Tibial nerve (tissue), 4 donors: ENCODE measurements at regions not wholly inside any gene's neighbourhood (a gene's known extent, or its start where the extent isn't known, plus 50 kb on each side); places are given as distances from the start of the nearest gene placed in this dataset.

Experiments
- EP300 ChIP-seq, 2 donors: sonication (generic); formaldehyde crosslinking; IDR thresholded peaks; one replicate each; pipeline ENCODE4 v1.6.1; 2017; ENCODE audit warnings: antibody characterized with exemption in 2 of 2, mild to moderate bottlenecking in 1 of 2
- POLR2A ChIP-seq, 2 donors: fragments of 450-650 bp; IDR thresholded peaks; one replicate each; pipeline ENCODE4 v1.6.1; 2017; ENCODE audit warnings: antibody characterized with exemption in 2 of 2, mild to moderate bottlenecking in 2 of 2, moderate library complexity in 2 of 2
- TF ChIP-seq, protein P1 (sequence below), 5 experiments: fragments of 200-600 bp in 3 of 5; fragments of 450-650 bp in 2 of 5; sonication (generic) in 3 of 5; IDR thresholded peaks; one replicate each; pipeline ENCODE4 v1.5.1; 2016 to 2019; ENCODE audit warnings: antibody characterized with exemption in 5 of 5, mild to moderate bottlenecking in 3 of 5, moderate library complexity in 2 of 5

DNA sequence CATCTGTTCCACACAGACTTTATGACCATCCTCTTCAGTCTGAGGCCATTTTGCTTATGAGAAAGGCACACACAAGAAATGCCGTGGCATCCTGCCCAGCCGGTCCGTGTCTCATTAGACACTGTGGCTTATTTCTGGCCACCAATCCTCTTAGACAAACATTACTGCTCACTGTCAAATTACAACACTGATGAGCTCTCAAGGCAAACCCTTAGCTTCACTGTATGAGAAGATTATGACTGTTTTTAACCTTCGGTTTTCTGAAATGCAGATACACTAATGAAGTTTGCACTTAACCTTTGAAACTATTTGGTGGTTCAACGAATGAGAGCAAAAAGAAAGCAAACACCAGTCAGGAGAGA lies 50.5 kb upstream of the DST start:
- TF ChIP-seq, protein P1, sequence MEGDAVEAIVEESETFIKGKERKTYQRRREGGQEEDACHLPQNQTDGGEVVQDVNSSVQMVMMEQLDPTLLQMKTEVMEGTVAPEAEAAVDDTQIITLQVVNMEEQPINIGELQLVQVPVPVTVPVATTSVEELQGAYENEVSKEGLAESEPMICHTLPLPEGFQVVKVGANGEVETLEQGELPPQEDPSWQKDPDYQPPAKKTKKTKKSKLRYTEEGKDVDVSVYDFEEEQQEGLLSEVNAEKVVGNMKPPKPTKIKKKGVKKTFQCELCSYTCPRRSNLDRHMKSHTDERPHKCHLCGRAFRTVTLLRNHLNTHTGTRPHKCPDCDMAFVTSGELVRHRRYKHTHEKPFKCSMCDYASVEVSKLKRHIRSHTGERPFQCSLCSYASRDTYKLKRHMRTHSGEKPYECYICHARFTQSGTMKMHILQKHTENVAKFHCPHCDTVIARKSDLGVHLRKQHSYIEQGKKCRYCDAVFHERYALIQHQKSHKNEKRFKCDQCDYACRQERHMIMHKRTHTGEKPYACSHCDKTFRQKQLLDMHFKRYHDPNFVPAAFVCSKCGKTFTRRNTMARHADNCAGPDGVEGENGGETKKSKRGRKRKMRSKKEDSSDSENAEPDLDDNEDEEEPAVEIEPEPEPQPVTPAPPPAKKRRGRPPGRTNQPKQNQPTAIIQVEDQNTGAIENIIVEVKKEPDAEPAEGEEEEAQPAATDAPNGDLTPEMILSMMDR (IDR thresholded peaks at IDR 0.05) = no peak
- TF ChIP-seq POLR2A (IDR thresholded peaks at IDR 0.05) (no peak), EP300 (IDR thresholded peaks at IDR 0.05) (no peak)
